ENCODE measurements at regions not wholly inside any gene's neighbourhood (a gene's known extent, or its start where the extent isn't known, plus 50 kb on each side); places are given as distances from the start of the nearest gene placed in this dataset.

GRCh38 chr9:88725300-88726019 is 190.5 kb downstream of the NXNL2 start:
- H3K4me1 ChIP-seq = no peaks in the 10 kb centered on the region
- H3K27ac ChIP-seq = no peak overlapping the region
- TF ChIP-seq CTCF (IDR thresholded peaks at IDR 0.05) (no peak), POLR2A (IDR thresholded peaks at IDR 0.05) (no peak), POLR2AphosphoS5 (IDR thresholded peaks at IDR 0.05) (no peak), EP300 (IDR thresholded peaks at IDR 0.05) (no peak)
- 73% methylated on average over 3 of the region's 3 CpGs for WGBS
- no peaks in the 10 kb centered on the region for H3K9me3 ChIP-seq
- DNase-seq (ENCODE audit: low spot score in 2 of 2) = no peak
- no peaks in the 10 kb centered on the region for H3K27me3 ChIP-seq
- H3K4me3 ChIP-seq = no peak overlapping the region
- H3K36me3 ChIP-seq = no peaks in the 10 kb centered on the region

- H3K9me3 ChIP-seq = no peaks in the 10 kb centered on the region
- H3K27ac ChIP-seq = no peak overlapping the region
- no peaks in the 10 kb centered on the region for H3K4me1 ChIP-seq
- no peaks in the 10 kb centered on the region for H3K27me3 ChIP-seq
- DNase-seq (ENCODE audit: low spot score in 2 of 2) = no peak
- 92% methylated on average over 2 of the region's 2 CpGs for WGBS
- TF ChIP-seq POLR2AphosphoS5 (IDR thresholded peaks at IDR 0.05) = no peak
- no peak for TF ChIP-seq POLR2A (IDR thresholded peaks at IDR 0.05)
- no peak for TF ChIP-seq CTCF (IDR thresholded peaks at IDR 0.05)
- no peak for TF ChIP-seq EP300 (IDR thresholded peaks at IDR 0.05)
- H3K36me3 ChIP-seq = no peaks in the 10 kb centered on the region
- no peak overlapping the region for H3K4me3 ChIP-seq
These were observed 191.8 kb downstream of the NXNL2 start for GRCh38 chr9:88726803-88727202.

- Histone ChIP-seq H3K9me3 (no peaks in the 10 kb centered on the region), H3K4me3 (no peak overlapping the region), H3K36me3 (no peaks in the 10 kb centered on the region), H3K27me3 (no peaks in the 10 kb centered on the region), H3K27ac (no peak overlapping the region), H3K4me1 (peaks cover 10% of the 10 kb centered on the region)
- no peak for TF ChIP-seq POLR2A (IDR thresholded peaks at IDR 0.05)
- no peak for TF ChIP-seq POLR2AphosphoS5 (IDR thresholded peaks at IDR 0.05)
- no peak for TF ChIP-seq CTCF (IDR thresholded peaks at IDR 0.05)
- TF ChIP-seq EP300 (IDR thresholded peaks at IDR 0.05) = no peak
- DNase-seq (ENCODE audit: low spot score in 2 of 2) = no peak
- WGBS = 85% methylated on average over 1 of the region's 1 CpG
These were observed 195.8 kb downstream of the NXNL2 start for GRCh38 chr9:88730780-88731179.

GRCh38 chr9:88732128-88732527 is 197.2 kb downstream of the NXNL2 start:
- no peak for TF ChIP-seq POLR2A (IDR thresholded peaks at IDR 0.05)
- TF ChIP-seq EP300 (IDR thresholded peaks at IDR 0.05) = no peak
- no peak for TF ChIP-seq POLR2AphosphoS5 (IDR thresholded peaks at IDR 0.05)
- no peak for TF ChIP-seq CTCF (IDR thresholded peaks at IDR 0.05)
- no peak for DNase-seq (ENCODE audit: low spot score in 2 of 2)

GRCh38 chr9:88733651-88734421 is 198.9 kb downstream of the NXNL2 start:
- peak in 1 of 3 donors; percentile 74 for TF ChIP-seq POLR2AphosphoS5 (IDR thresholded peaks at IDR 0.05)
- no peak for TF ChIP-seq EP300 (IDR thresholded peaks at IDR 0.05)
- peak in 1 of 2 donors; percentile 86 for DNase-seq (ENCODE audit: low spot score in 2 of 2)
- H3K4me1 ChIP-seq = peaks cover 14% of the 10 kb centered on the region
- peak overlapping the region; percentile 33 for H3K27ac ChIP-seq
- no peaks in the 10 kb centered on the region for H3K27me3 ChIP-seq
- H3K4me3 ChIP-seq = no peak overlapping the region
- H3K36me3 ChIP-seq = no peaks in the 10 kb centered on the region
- 23% methylated on average over 8 of the region's 8 CpGs for WGBS
- no peaks in the 10 kb centered on the region for H3K9me3 ChIP-seq

More at GRCh38 chr9:88732128-88732527, 197.2 kb downstream of the NXNL2 start:
- WGBS = 79% methylated on average over 4 of the region's 4 CpGs
- Histone ChIP-seq H3K9me3 (no peaks in the 10 kb centered on the region), H3K4me3 (no peak overlapping the region), H3K4me1 (peaks cover 10% of the 10 kb centered on the region), H3K27ac (no peak overlapping the region), H3K27me3 (no peaks in the 10 kb centered on the region), H3K36me3 (no peaks in the 10 kb centered on the region)

Data from suprapubic skin (tissue), 4 donors.